ENCODE measurements at regions not wholly inside any gene's neighbourhood (a gene's known extent, or its start where the extent isn't known, plus 50 kb on each side); places are given as distances from the start of the nearest gene placed in this dataset.

GRCh38 chr2:40653829-40654228 is 201.9 kb upstream of the SLC8A1 start:
- Histone ChIP-seq H3K9me3 (ENCODE audit: insufficient read depth, low read depth, low read length) (no peaks in the 10 kb centered on the region), H3K27me3 (ENCODE audit: insufficient read depth, low read length) (no peaks in the 10 kb centered on the region), H3K79me2 (ENCODE audit: insufficient read depth, low read length) (no peaks in the 10 kb centered on the region), H4K20me1 (ENCODE audit: insufficient read depth, low read length) (no peaks in the 10 kb centered on the region), H3K4me3 (ENCODE audit: insufficient read depth, low read depth, low read length) (no peak overlapping the region), H2AFZ (ENCODE audit: low read depth, low read length) (no peak overlapping the region), H3K4me1 (ENCODE audit: insufficient read depth, low read length) (no peaks in the 10 kb centered on the region), H3K9ac (ENCODE audit: low read length) (no peak overlapping the region), H3K36me3 (ENCODE audit: insufficient read depth, low read length) (no peaks in the 10 kb centered on the region), H3K27ac (ENCODE audit: low read depth, low read length) (no peak overlapping the region), H3K4me2 (ENCODE audit: low read length) (no peak overlapping the region)
- Mint-ChIP-seq H3K27ac (ENCODE audit: unreplicated experiment) (no peak overlapping the region), H3K36me3 (ENCODE audit: low read depth, unreplicated experiment) (no peaks in the 10 kb centered on the region), H3K9me3 (ENCODE audit: unreplicated experiment) (no peaks in the 10 kb centered on the region), H3K27me3 (ENCODE audit: low read depth, unreplicated experiment) (no peaks in the 10 kb centered on the region), H3K4me1 (ENCODE audit: low read depth, unreplicated experiment) (no peaks in the 10 kb centered on the region), H3K4me3 (ENCODE audit: unreplicated experiment) (no peak overlapping the region)
- DNase-seq (ENCODE audit: low read depth) = peak; percentile 0
- FAIRE-seq = no peak
- TF ChIP-seq EZH2 (IDR thresholded peaks at IDR 0.05; ENCODE audit: insufficient read depth, low read length) (no peak), CTCF (IDR thresholded peaks at IDR 0.05; ENCODE audit: insufficient read depth, low read depth, low read length) (no peak)

- no peaks in the 10 kb centered on the region for H3K4me1 Mint-ChIP-seq (ENCODE audit: low read depth, unreplicated experiment)
- Histone ChIP-seq H3K9me3 (ENCODE audit: insufficient read depth, low read depth, low read length) (no peaks in the 10 kb centered on the region), H3K27ac (ENCODE audit: low read depth, low read length) (no peak overlapping the region), H3K9ac (ENCODE audit: low read length) (no peak overlapping the region), H3K4me3 (ENCODE audit: insufficient read depth, low read depth, low read length) (no peak overlapping the region), H3K79me2 (ENCODE audit: insufficient read depth, low read length) (no peaks in the 10 kb centered on the region), H3K4me1 (ENCODE audit: insufficient read depth, low read length) (no peaks in the 10 kb centered on the region), H3K36me3 (ENCODE audit: insufficient read depth, low read length) (no peaks in the 10 kb centered on the region), H2AFZ (ENCODE audit: low read depth, low read length) (no peak overlapping the region), H3K27me3 (ENCODE audit: insufficient read depth, low read length) (no peaks in the 10 kb centered on the region), H3K4me2 (ENCODE audit: low read length) (no peak overlapping the region), H4K20me1 (ENCODE audit: insufficient read depth, low read length) (no peaks in the 10 kb centered on the region)
- no peak for TF ChIP-seq EZH2 (IDR thresholded peaks at IDR 0.05; ENCODE audit: insufficient read depth, low read length)
- no peak overlapping the region for H3K4me3 Mint-ChIP-seq (ENCODE audit: unreplicated experiment)
- no peaks in the 10 kb centered on the region for H3K36me3 Mint-ChIP-seq (ENCODE audit: low read depth, unreplicated experiment)
- DNase-seq (ENCODE audit: low read depth) (no peak), FAIRE-seq (no peak)
- no peaks in the 10 kb centered on the region for H3K9me3 Mint-ChIP-seq (ENCODE audit: unreplicated experiment)
- H3K27ac Mint-ChIP-seq (ENCODE audit: unreplicated experiment) = no peak overlapping the region
- H3K27me3 Mint-ChIP-seq (ENCODE audit: low read depth, unreplicated experiment) = no peaks in the 10 kb centered on the region
These were observed 202.5 kb upstream of the SLC8A1 start for GRCh38 chr2:40654346-40654745.

- no peak overlapping the region for H3K27ac ChIP-seq (ENCODE audit: low read depth, low read length)
- H3K27ac Mint-ChIP-seq (ENCODE audit: unreplicated experiment) = no peak overlapping the region
- H3K9me3 ChIP-seq (ENCODE audit: insufficient read depth, low read depth, low read length) = no peaks in the 10 kb centered on the region
- H2AFZ ChIP-seq (ENCODE audit: low read depth, low read length) = no peak overlapping the region
- no peak overlapping the region for H3K4me2 ChIP-seq (ENCODE audit: low read length)
- FAIRE-seq (peak; percentile 43), DNase-seq (ENCODE audit: low read depth) (peak; percentile 27)
- no peaks in the 10 kb centered on the region for H3K36me3 ChIP-seq (ENCODE audit: insufficient read depth, low read length)
- no peak for TF ChIP-seq CTCF (IDR thresholded peaks at IDR 0.05; ENCODE audit: insufficient read depth, low read depth, low read length)
- H3K9ac ChIP-seq (ENCODE audit: low read length) = no peak overlapping the region
- H3K4me1 ChIP-seq (ENCODE audit: insufficient read depth, low read length) = no peaks in the 10 kb centered on the region
- H3K4me3 Mint-ChIP-seq (ENCODE audit: unreplicated experiment) = no peak overlapping the region
- H3K9me3 Mint-ChIP-seq (ENCODE audit: unreplicated experiment) = no peaks in the 10 kb centered on the region
- no peaks in the 10 kb centered on the region for H3K79me2 ChIP-seq (ENCODE audit: insufficient read depth, low read length)
- H3K4me1 Mint-ChIP-seq (ENCODE audit: low read depth, unreplicated experiment) = no peaks in the 10 kb centered on the region
- no peak overlapping the region for H3K4me3 ChIP-seq (ENCODE audit: insufficient read depth, low read depth, low read length)
- no peaks in the 10 kb centered on the region for H3K27me3 ChIP-seq (ENCODE audit: insufficient read depth, low read length)
- H3K27me3 Mint-ChIP-seq (ENCODE audit: low read depth, unreplicated experiment) = no peaks in the 10 kb centered on the region
- H4K20me1 ChIP-seq (ENCODE audit: insufficient read depth, low read length) = no peaks in the 10 kb centered on the region
- H3K36me3 Mint-ChIP-seq (ENCODE audit: low read depth, unreplicated experiment) = no peaks in the 10 kb centered on the region
These were observed 207.1 kb upstream of the SLC8A1 start for GRCh38 chr2:40658941-40659340.

Data from astrocyte (in vitro differentiated cells and primary cell).